ENCODE measurements at regions not wholly inside any gene's neighbourhood (a gene's known extent, or its start where the extent isn't known, plus 50 kb on each side); places are given as distances from the start of the nearest gene placed in this dataset.
"Not testable (repeated sequence)": the region's sequence is repeated elsewhere in the genome, so short reads cannot be mapped to it uniquely, and the experiment has no call there.

GRCh38 chr3:154660811-154661210, 230.8 kb upstream of the GPR149 start:
- WGBS, 2 donors, result 58 to 64% methylated on average over 2 of the region's 2 CpGs
- no peak for TF ChIP-seq POLR2A (IDR thresholded peaks at IDR 0.05)
- TF ChIP-seq EP300 (IDR thresholded peaks at IDR 0.05), result no peak
- no peak for TF ChIP-seq CTCF (IDR thresholded peaks at IDR 0.05)
- Histone ChIP-seq H3K4me3 (no peak overlapping the region), H3K27ac (no peak overlapping the region), H3K36me3 (no peaks in the 10 kb centered on the region), H3K27me3 (no peaks in the 10 kb centered on the region), H3K4me1 (no peaks in the 10 kb centered on the region), H3K9me3 (no peaks in the 10 kb centered on the region)
- DNase-seq (ENCODE audit: low spot score in 2 of 2), result no peak

GRCh38 chr3:154658000-154658399, 228.0 kb upstream of the GPR149 start:
- H3K4me1 ChIP-seq, result no peaks in the 10 kb centered on the region
- H3K27me3 ChIP-seq, result no peaks in the 10 kb centered on the region
- no peak overlapping the region for H3K27ac ChIP-seq
- H3K4me3 ChIP-seq, result no peak overlapping the region
- no peaks in the 10 kb centered on the region for H3K9me3 ChIP-seq
- no peaks in the 10 kb centered on the region for H3K36me3 ChIP-seq
- no peak for TF ChIP-seq POLR2A (IDR thresholded peaks at IDR 0.05)
- DNase-seq (ENCODE audit: low spot score in 2 of 2), result no peak

- Histone ChIP-seq H3K36me3 (no peaks in the 10 kb centered on the region), H3K9me3 (no peaks in the 10 kb centered on the region), H3K4me3 (no peak overlapping the region), H3K27ac (no peak overlapping the region), H3K27me3 (no peaks in the 10 kb centered on the region), H3K4me1 (no peaks in the 10 kb centered on the region)
- WGBS, 2 donors, result 60 to 72% methylated on average over 4 of the region's 4 CpGs
- DNase-seq (ENCODE audit: low spot score in 2 of 2), result no peak
- TF ChIP-seq EP300 (IDR thresholded peaks at IDR 0.05), result no peak
- no peak for TF ChIP-seq CTCF (IDR thresholded peaks at IDR 0.05)
- TF ChIP-seq POLR2A (IDR thresholded peaks at IDR 0.05), result no peak
Observed at GRCh38 chr3:154657218-154657617, 227.2 kb upstream of the GPR149 start.

- Histone ChIP-seq H3K36me3 (no peaks in the 10 kb centered on the region), H3K4me1 (no peaks in the 10 kb centered on the region), H3K4me3 (no peak overlapping the region), H3K27me3 (no peaks in the 10 kb centered on the region), H3K27ac (no peak overlapping the region), H3K9me3 (no peaks in the 10 kb centered on the region)
- TF ChIP-seq EP300 (IDR thresholded peaks at IDR 0.05), result no peak
- no peak for TF ChIP-seq POLR2A (IDR thresholded peaks at IDR 0.05)
- TF ChIP-seq CTCF (IDR thresholded peaks at IDR 0.05), result no peak
- DNase-seq (ENCODE audit: low spot score in 2 of 2), result no peak
- WGBS, 2 donors, result 90 to 92% methylated on average over 3 of the region's 3 CpGs
Observed at GRCh38 chr3:154656486-154656885, 226.5 kb upstream of the GPR149 start.

- 91 to 97% methylated on average over 2 of the region's 2 CpGs for WGBS, 2 donors
- TF ChIP-seq EP300 (IDR thresholded peaks at IDR 0.05) (no peak), POLR2A (IDR thresholded peaks at IDR 0.05) (no peak), CTCF (IDR thresholded peaks at IDR 0.05) (no peak)
- no peak overlapping the region for H3K4me3 ChIP-seq
- no peak overlapping the region for H3K27ac ChIP-seq
- no peaks in the 10 kb centered on the region for H3K4me1 ChIP-seq
- no peaks in the 10 kb centered on the region for H3K36me3 ChIP-seq
- H3K9me3 ChIP-seq, result peaks cover 0 to 6% (median 0%) of the 10 kb centered on the region in 4 donors
- no peak for DNase-seq (ENCODE audit: low spot score in 2 of 2)
- no peaks in the 10 kb centered on the region for H3K27me3 ChIP-seq
Observed at GRCh38 chr3:154642145-154642544, 212.2 kb upstream of the GPR149 start.

GRCh38 chr3:154625756-154626155, 195.8 kb upstream of the GPR149 start:
- TF ChIP-seq POLR2A (IDR thresholded peaks at IDR 0.05), result no peak
- TF ChIP-seq CTCF (IDR thresholded peaks at IDR 0.05), result no peak
- no peak for TF ChIP-seq EP300 (IDR thresholded peaks at IDR 0.05)
- peaks cover 0 to 3% (median 0%) of the 10 kb centered on the region in 4 donors for H3K9me3 ChIP-seq
- H3K36me3 ChIP-seq, result no peaks in the 10 kb centered on the region
- no peaks in the 10 kb centered on the region for H3K27me3 ChIP-seq
- 62 to 73% methylated on average over 3 of the region's 3 CpGs for whole genome bisulfite sequencing, 2 donors
- no peaks in the 10 kb centered on the region for H3K4me1 ChIP-seq
- no peak overlapping the region for H3K27ac ChIP-seq
- DNase-seq (ENCODE audit: low spot score in 2 of 2), result no peak
- H3K4me3 ChIP-seq, result no peak overlapping the region

GRCh38 chr3:154619621-154620020, 189.6 kb upstream of the GPR149 start:
- H3K36me3 ChIP-seq; DNase-seq (ENCODE audit: low spot score in 2 of 2); H3K4me3 ChIP-seq; H3K27ac ChIP-seq; H3K27me3 ChIP-seq; H3K4me1 ChIP-seq: not testable (repeated sequence)
- peaks cover 0 to 24% (median 2%) of the 10 kb centered on the region in 4 donors for H3K9me3 ChIP-seq
- WGBS, 2 donors, result 94 to 99% methylated on average over 10 of the region's 10 CpGs
